ENCODE measurements at regions not wholly inside any gene's neighbourhood (a gene's known extent, or its start where the extent isn't known, plus 50 kb on each side); places are given as distances from the start of the nearest gene placed in this dataset.

DNA sequence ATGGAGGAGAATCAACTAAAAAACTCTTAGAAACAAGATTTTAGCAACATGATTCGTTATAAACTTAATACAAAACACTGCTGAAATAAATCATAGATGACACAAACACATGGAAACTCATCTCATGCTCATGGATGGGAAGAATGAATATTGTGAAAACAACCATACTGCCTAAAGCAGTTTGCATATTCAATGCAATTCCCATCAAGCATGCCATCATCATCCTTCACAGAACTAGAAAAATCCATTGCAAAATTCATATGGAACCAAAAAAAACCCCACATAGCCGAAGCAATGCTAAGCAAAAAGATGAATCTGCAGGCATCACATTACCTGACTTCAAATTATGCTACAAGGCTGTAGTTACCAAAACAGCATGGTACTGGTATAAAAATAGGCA is 1015.8 kb upstream of the GRIA3 start:
- H3K27ac ChIP-seq (ENCODE audit: low read length): no peak overlapping the region
- H3K4me3 ChIP-seq (ENCODE audit: low read depth in 2 of 2, low read length in 2 of 2): no peak overlapping the region
- no peaks in the 10 kb centered on the region for H3K9me3 ChIP-seq (ENCODE audit: control insufficient read depth, insufficient read depth, low read depth, low read length)
- H3K27me3 ChIP-seq (ENCODE audit: control insufficient read depth, insufficient read depth, low read length): no peaks in the 10 kb centered on the region
- TF ChIP-seq, protein P1, sequence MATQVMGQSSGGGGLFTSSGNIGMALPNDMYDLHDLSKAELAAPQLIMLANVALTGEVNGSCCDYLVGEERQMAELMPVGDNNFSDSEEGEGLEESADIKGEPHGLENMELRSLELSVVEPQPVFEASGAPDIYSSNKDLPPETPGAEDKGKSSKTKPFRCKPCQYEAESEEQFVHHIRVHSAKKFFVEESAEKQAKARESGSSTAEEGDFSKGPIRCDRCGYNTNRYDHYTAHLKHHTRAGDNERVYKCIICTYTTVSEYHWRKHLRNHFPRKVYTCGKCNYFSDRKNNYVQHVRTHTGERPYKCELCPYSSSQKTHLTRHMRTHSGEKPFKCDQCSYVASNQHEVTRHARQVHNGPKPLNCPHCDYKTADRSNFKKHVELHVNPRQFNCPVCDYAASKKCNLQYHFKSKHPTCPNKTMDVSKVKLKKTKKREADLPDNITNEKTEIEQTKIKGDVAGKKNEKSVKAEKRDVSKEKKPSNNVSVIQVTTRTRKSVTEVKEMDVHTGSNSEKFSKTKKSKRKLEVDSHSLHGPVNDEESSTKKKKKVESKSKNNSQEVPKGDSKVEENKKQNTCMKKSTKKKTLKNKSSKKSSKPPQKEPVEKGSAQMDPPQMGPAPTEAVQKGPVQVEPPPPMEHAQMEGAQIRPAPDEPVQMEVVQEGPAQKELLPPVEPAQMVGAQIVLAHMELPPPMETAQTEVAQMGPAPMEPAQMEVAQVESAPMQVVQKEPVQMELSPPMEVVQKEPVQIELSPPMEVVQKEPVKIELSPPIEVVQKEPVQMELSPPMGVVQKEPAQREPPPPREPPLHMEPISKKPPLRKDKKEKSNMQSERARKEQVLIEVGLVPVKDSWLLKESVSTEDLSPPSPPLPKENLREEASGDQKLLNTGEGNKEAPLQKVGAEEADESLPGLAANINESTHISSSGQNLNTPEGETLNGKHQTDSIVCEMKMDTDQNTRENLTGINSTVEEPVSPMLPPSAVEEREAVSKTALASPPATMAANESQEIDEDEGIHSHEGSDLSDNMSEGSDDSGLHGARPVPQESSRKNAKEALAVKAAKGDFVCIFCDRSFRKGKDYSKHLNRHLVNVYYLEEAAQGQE (IDR thresholded peaks at IDR 0.05; ENCODE audit: insufficient read depth in 1 of 2, low read depth in 2 of 2, low read length in 1 of 2): no peak
- TF ChIP-seq TCF7L2 (IDR thresholded peaks at IDR 0.05; ENCODE audit: low read depth, low read length) (no peak), SIN3A (IDR thresholded peaks at IDR 0.05; ENCODE audit: borderline replicate concordance, insufficient read depth, low read depth, low read length) (no peak), POLR2AphosphoS5 (IDR thresholded peaks at IDR 0.05; ENCODE audit: low read depth, low read length) (no peak), CTCF (IDR thresholded peaks at IDR 0.05) (no peak)
- no peak for DNase-seq (ENCODE audit: low read depth, low spot score)
- no peak for ATAC-seq
- in situ Hi-C loops (cut with HindIII; ENCODE audit: low pct_unique_long_range_greater_than_20kb, low sequenced_read_pairs) (no loop called here), intact Hi-C loops (cut with micrococcal nuclease; ENCODE audit: unreplicated experiment) (no loop called here)
- ChIA-PET POLR2A (no interaction called here), CTCF (no interaction called here)
- no peaks in the 10 kb centered on the region for H3K4me1 ChIP-seq (ENCODE audit: control insufficient read depth, insufficient read depth, low read length)
- no TSS peak for BruUV-seq (replicated peaks)
- H3K36me3 ChIP-seq (ENCODE audit: control insufficient read depth, insufficient read depth, low read length): no peaks in the 10 kb centered on the region

- BruUV-seq (replicated peaks): no TSS peak
- in situ Hi-C loops (cut with HindIII; ENCODE audit: low pct_unique_long_range_greater_than_20kb, low sequenced_read_pairs) (no loop called here), intact Hi-C loops (cut with micrococcal nuclease; ENCODE audit: unreplicated experiment) (no loop called here)
- H3K36me3 ChIP-seq (ENCODE audit: control insufficient read depth, insufficient read depth, low read length): no peaks in the 10 kb centered on the region
- DNase-seq (ENCODE audit: low read depth, low spot score) (no peak), ATAC-seq (no peak)
- H3K9me3 ChIP-seq (ENCODE audit: control insufficient read depth, insufficient read depth, low read depth, low read length): no peaks in the 10 kb centered on the region
- no peaks in the 10 kb centered on the region for H3K27me3 ChIP-seq (ENCODE audit: control insufficient read depth, insufficient read depth, low read length)
- POLR2A ChIA-PET: no interaction called here
- no peak overlapping the region for H3K27ac ChIP-seq (ENCODE audit: low read length)
- no peaks in the 10 kb centered on the region for H3K4me1 ChIP-seq (ENCODE audit: control insufficient read depth, insufficient read depth, low read length)
- H3K4me3 ChIP-seq (ENCODE audit: low read depth in 2 of 2, low read length in 2 of 2): no peak overlapping the region
- CTCF ChIA-PET: no interaction called here
- no peak for TF ChIP-seq POLR2AphosphoS5 (IDR thresholded peaks at IDR 0.05; ENCODE audit: low read depth, low read length)
- TF ChIP-seq CTCF (IDR thresholded peaks at IDR 0.05): no peak
- TF ChIP-seq TCF7L2 (IDR thresholded peaks at IDR 0.05; ENCODE audit: low read depth, low read length): no peak
- TF ChIP-seq SIN3A (IDR thresholded peaks at IDR 0.05; ENCODE audit: borderline replicate concordance, insufficient read depth, low read depth, low read length): no peak
- TF ChIP-seq, protein P1 (IDR thresholded peaks at IDR 0.05; ENCODE audit: insufficient read depth in 1 of 2, low read depth in 2 of 2, low read length in 1 of 2): no peak
Measured at GRCh38 chrX:122184791-122185190, 999.3 kb upstream of the GRIA3 start.

Data from Panc1 (cell line).